Type B pancreatic cell (in vitro differentiated cells): ENCODE measurements at regions not wholly inside any gene's neighbourhood (a gene's known extent, or its start where the extent isn't known, plus 50 kb on each side); places are given as distances from the start of the nearest gene placed in this dataset.
"Not testable (repeated sequence)": the region's sequence is repeated elsewhere in the genome, so short reads cannot be mapped to it uniquely, and the experiment has no call there.

ENCODE experiments used
- DNase-seq: peaks from one replicate; pipeline ENCODE4 v3.0.0; 2021; ENCODE audit warnings: mixed read lengths; ENCODE audit not compliant: unreplicated experiment; ENCODE audit errors: extremely low spot score
- H3K27ac Mint-ChIP-seq: 2 replicates; pipeline ENCODE4 v1.8.0; 2021; ENCODE audit warnings: mild to moderate bottlenecking, mixed read lengths
- H3K27me3 Mint-ChIP-seq: 2 replicates; pipeline ENCODE4 v1.8.0; 2021; ENCODE audit warnings: mixed read lengths
- H3K36me3 Mint-ChIP-seq: 2 replicates; pipeline ENCODE4 v1.8.0; 2021; ENCODE audit warnings: mixed read lengths
- H3K4me1 Mint-ChIP-seq: one replicate; pipeline ENCODE4 v1.8.0; 2021; ENCODE audit warnings: mixed read lengths; ENCODE audit not compliant: unreplicated experiment
- H3K4me3 Mint-ChIP-seq: 2 replicates; pipeline ENCODE4 v1.8.0; 2021; ENCODE audit warnings: mild to moderate bottlenecking, mixed read lengths
- H3K9me3 Mint-ChIP-seq: 2 replicates; pipeline ENCODE4 v1.8.0; 2021; ENCODE audit warnings: mixed read lengths
- CTCF ChIP-seq: fragments of 200-600 bp; sonication (generic); conservative IDR thresholded peaks from 2 replicates; pipeline ENCODE4 v1.5.0; 2021; ENCODE audit warnings: antibody characterized with exemption, mild to moderate bottlenecking

GRCh38 chr3:59243476-59243875, 193.7 kb upstream of the CFAP20DC start:
- TF ChIP-seq CTCF: no peak
- no peak for DNase-seq
- Mint-ChIP-seq H3K9me3 (peaks cover 3% of the 10 kb centered on the region), H3K4me3 (no peak overlapping the region), H3K27me3 (peaks cover 38% of the 10 kb centered on the region), H3K4me1 (peaks cover 37% of the 10 kb centered on the region), H3K36me3 (peaks cover 4% of the 10 kb centered on the region), H3K27ac (no peak overlapping the region)

GRCh38 chr3:59240666-59241255, 190.9 kb upstream of the CFAP20DC start:
- peaks cover 23% of the 10 kb centered on the region for H3K4me1 Mint-ChIP-seq
- TF ChIP-seq CTCF: no peak
- H3K27me3 Mint-ChIP-seq: peaks cover 42% of the 10 kb centered on the region
- no peak overlapping the region for H3K4me3 Mint-ChIP-seq
- DNase-seq: no peak
- peaks cover 4% of the 10 kb centered on the region for H3K36me3 Mint-ChIP-seq
- peaks cover 11% of the 10 kb centered on the region for H3K9me3 Mint-ChIP-seq
- no peak overlapping the region for H3K27ac Mint-ChIP-seq

- peaks cover 11% of the 10 kb centered on the region for H3K9me3 Mint-ChIP-seq
- peaks cover 22% of the 10 kb centered on the region for H3K27me3 Mint-ChIP-seq
- DNase-seq: no peak
- TF ChIP-seq CTCF: no peak
- no peak overlapping the region for H3K4me3 Mint-ChIP-seq
- no peak overlapping the region for H3K27ac Mint-ChIP-seq
- no peaks in the 10 kb centered on the region for H3K36me3 Mint-ChIP-seq
- peaks cover 5% of the 10 kb centered on the region for H3K4me1 Mint-ChIP-seq
Measured at GRCh38 chr3:59237121-59237520, 187.3 kb upstream of the CFAP20DC start.

- no peak overlapping the region for H3K4me3 Mint-ChIP-seq
- TF ChIP-seq CTCF: no peak
- no peak overlapping the region for H3K27ac Mint-ChIP-seq
- no peaks in the 10 kb centered on the region for H3K36me3 Mint-ChIP-seq
- H3K27me3 Mint-ChIP-seq: peaks cover 19% of the 10 kb centered on the region
- peaks cover 11% of the 10 kb centered on the region for H3K9me3 Mint-ChIP-seq
- DNase-seq: no peak
- peaks cover 5% of the 10 kb centered on the region for H3K4me1 Mint-ChIP-seq
Measured at GRCh38 chr3:59235634-59236012, 185.8 kb upstream of the CFAP20DC start.

- peaks cover 16% of the 10 kb centered on the region for H3K27me3 Mint-ChIP-seq
- TF ChIP-seq CTCF: no peak
- DNase-seq: no peak
- no peak overlapping the region for H3K4me3 Mint-ChIP-seq
- H3K27ac Mint-ChIP-seq: no peak overlapping the region
- peaks cover 5% of the 10 kb centered on the region for H3K4me1 Mint-ChIP-seq
- H3K9me3 Mint-ChIP-seq: peaks cover 11% of the 10 kb centered on the region
- no peaks in the 10 kb centered on the region for H3K36me3 Mint-ChIP-seq
Measured at GRCh38 chr3:59234884-59235633, 185.2 kb upstream of the CFAP20DC start.

GRCh38 chr3:59230379-59230778, 180.6 kb upstream of the CFAP20DC start:
- not testable (repeated sequence) for H3K36me3 Mint-ChIP-seq, H3K4me3 Mint-ChIP-seq, H3K4me1 Mint-ChIP-seq, H3K27ac Mint-ChIP-seq, H3K27me3 Mint-ChIP-seq, DNase-seq
- peaks cover 10% of the 10 kb centered on the region for H3K9me3 Mint-ChIP-seq
